HEK293T (cell line): ENCODE measurements at regions not wholly inside any gene's neighbourhood (a gene's known extent, or its start where the extent isn't known, plus 50 kb on each side); places are given as distances from the start of the nearest gene placed in this dataset.
A peak's percentile ranks its signal among the peaks of the same experiment; 100 is the strongest.

Experiments
- CTCF ChIA-PET: fragments of 350-600 bp; formaldehyde crosslinking; extraction: SDS; loops from one replicate; lab custom pipeline; 2021; ENCODE audit warnings: antibody characterized with exemption, inconsistent platforms; lab: Yijun Ruan, JAX
- POLR2A ChIA-PET: fragments of 350-600 bp; formaldehyde crosslinking; extraction: SDS; loops from one replicate; lab custom pipeline; 2020; ENCODE audit warnings: antibody characterized with exemption, inconsistent platforms; lab: Yijun Ruan, JAX
- DNase-seq: peaks from one replicate; pipeline ENCODE4 v3.0.0; 2012; ENCODE audit warnings: mixed read lengths; ENCODE audit errors: extremely low spot score
- ARNT ChIP-seq: fragments of 450-650 bp; IDR thresholded peaks from 2 replicates; pipeline ENCODE4 v1.6.1; 2017; ENCODE audit warnings: mild to moderate bottlenecking
- BHLHE40 ChIP-seq: fragments of 450-650 bp; IDR thresholded peaks from 2 replicates; pipeline ENCODE4 v1.6.1; 2016; ENCODE audit warnings: mild to moderate bottlenecking, moderate library complexity, borderline replicate concordance
- CTBP1 ChIP-seq: fragments of 450-650 bp; IDR thresholded peaks from 2 replicates; pipeline ENCODE4 v1.6.1; 2016; ENCODE audit warnings: borderline replicate concordance
- ELF4 ChIP-seq: fragments of 450-650 bp; IDR thresholded peaks from 2 replicates; pipeline ENCODE4 v1.6.1; 2017; ENCODE audit warnings: antibody characterized with exemption
- FOXA1 ChIP-seq: fragments of 450-650 bp; IDR thresholded peaks from 2 replicates; pipeline ENCODE4 v1.6.1; 2016; ENCODE audit warnings: mild to moderate bottlenecking
- FOXK2 ChIP-seq: fragments of 450-650 bp; IDR thresholded peaks from 2 replicates; pipeline ENCODE4 v1.6.1; 2016; ENCODE audit warnings: mild to moderate bottlenecking
- FOXM1 ChIP-seq: fragments of 450-650 bp; IDR thresholded peaks from 2 replicates; pipeline ENCODE4 v1.6.1; 2017; ENCODE audit warnings: mild to moderate bottlenecking, borderline replicate concordance
- HDGF ChIP-seq: fragments of 450-650 bp; IDR thresholded peaks from 2 replicates; pipeline ENCODE4 v1.6.1; 2017; ENCODE audit warnings: antibody characterized with exemption, borderline replicate concordance
- L3MBTL2 ChIP-seq: fragments of 450-650 bp; conservative IDR thresholded peaks from 2 replicates; pipeline ENCODE4 v1.6.1; 2016; ENCODE audit warnings: mild to moderate bottlenecking
- LEF1 ChIP-seq: fragments of 450-650 bp; IDR thresholded peaks from 2 replicates; pipeline ENCODE4 v1.6.1; 2017; ENCODE audit warnings: mild to moderate bottlenecking, borderline replicate concordance
- NFRKB ChIP-seq: fragments of 450-650 bp; IDR thresholded peaks from 2 replicates; pipeline ENCODE4 v1.6.1; 2016; ENCODE audit warnings: mild to moderate bottlenecking, moderate library complexity
- SP1 ChIP-seq: fragments of 450-650 bp; IDR thresholded peaks from 2 replicates; pipeline ENCODE4 v1.6.1; 2017
- SUZ12 ChIP-seq: fragments of 450-650 bp; IDR thresholded peaks from 2 replicates; pipeline ENCODE4 v1.6.1; 2016; ENCODE audit warnings: mild to moderate bottlenecking
- TARDBP ChIP-seq: fragments of 450-650 bp; IDR thresholded peaks from 2 replicates; pipeline ENCODE4 v1.6.1; 2016
- ZNF384 ChIP-seq: fragments of 450-650 bp; IDR thresholded peaks from 2 replicates; pipeline ENCODE4 v1.6.1; 2016
- TF ChIP-seq, protein P1 (sequence below): fragments of 450-650 bp; IDR thresholded peaks from 2 replicates; pipeline ENCODE4 v1.6.1; 2016

- ChIA-PET CTCF (no interaction called here), POLR2A (no interaction called here)
- TF ChIP-seq TARDBP (no peak), ARNT (no peak), FOXM1 (no peak), BHLHE40 (no peak), L3MBTL2 (no peak), NFRKB (no peak), CTBP1 (no peak), ZNF384 (no peak), SUZ12 (no peak), FOXK2 (no peak), ELF4 (no peak), SP1 (no peak), HDGF (no peak), FOXA1 (no peak), LEF1 (no peak)
- TF ChIP-seq, protein P1, sequence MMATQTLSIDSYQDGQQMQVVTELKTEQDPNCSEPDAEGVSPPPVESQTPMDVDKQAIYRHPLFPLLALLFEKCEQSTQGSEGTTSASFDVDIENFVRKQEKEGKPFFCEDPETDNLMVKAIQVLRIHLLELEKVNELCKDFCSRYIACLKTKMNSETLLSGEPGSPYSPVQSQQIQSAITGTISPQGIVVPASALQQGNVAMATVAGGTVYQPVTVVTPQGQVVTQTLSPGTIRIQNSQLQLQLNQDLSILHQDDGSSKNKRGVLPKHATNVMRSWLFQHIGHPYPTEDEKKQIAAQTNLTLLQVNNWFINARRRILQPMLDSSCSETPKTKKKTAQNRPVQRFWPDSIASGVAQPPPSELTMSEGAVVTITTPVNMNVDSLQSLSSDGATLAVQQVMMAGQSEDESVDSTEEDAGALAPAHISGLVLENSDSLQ = no peak
- DNase-seq = no peak
Observed at GRCh38 chr3:106821801-106822200, 555.4 kb upstream of the CCDC54 start.

GRCh38 chr3:106822204-106822603 lies 555.0 kb upstream of the CCDC54 start:
- TF ChIP-seq, protein P1 = no peak
- TF ChIP-seq L3MBTL2 (no peak), BHLHE40 (no peak), ARNT (no peak), FOXK2 (no peak), FOXM1 (no peak), LEF1 (no peak), NFRKB (no peak), SUZ12 (no peak), CTBP1 (no peak), ELF4 (no peak), TARDBP (no peak), FOXA1 (no peak), SP1 (no peak)
- DNase-seq = no peak
- ChIA-PET CTCF (no interaction called here), POLR2A (no interaction called here)

DNA sequence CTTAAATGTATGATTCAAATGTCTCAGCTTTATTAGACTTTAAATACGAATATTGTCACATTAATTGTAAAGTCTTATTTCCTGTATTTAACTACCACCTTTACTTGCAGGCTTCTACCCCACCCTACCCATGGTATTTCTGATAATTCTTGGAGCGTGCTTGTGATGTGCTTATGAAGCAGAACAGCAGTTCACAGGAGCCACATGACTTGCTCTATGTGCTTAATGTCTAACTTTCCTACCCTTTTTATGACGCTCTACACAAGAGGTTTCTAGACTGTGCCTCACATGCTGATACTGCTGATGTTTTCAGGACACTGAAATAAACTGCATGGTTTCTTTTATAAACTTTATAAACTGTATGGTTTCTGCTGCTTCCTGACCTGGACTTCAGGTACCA lies 553.5 kb upstream of the CCDC54 start:
- CTCF ChIA-PET = no interaction called here
- no peak for DNase-seq
- no peak for TF ChIP-seq FOXK2
- TF ChIP-seq LEF1 = no peak
- TF ChIP-seq CTBP1 = no peak
- POLR2A ChIA-PET = no interaction called here

DNA sequence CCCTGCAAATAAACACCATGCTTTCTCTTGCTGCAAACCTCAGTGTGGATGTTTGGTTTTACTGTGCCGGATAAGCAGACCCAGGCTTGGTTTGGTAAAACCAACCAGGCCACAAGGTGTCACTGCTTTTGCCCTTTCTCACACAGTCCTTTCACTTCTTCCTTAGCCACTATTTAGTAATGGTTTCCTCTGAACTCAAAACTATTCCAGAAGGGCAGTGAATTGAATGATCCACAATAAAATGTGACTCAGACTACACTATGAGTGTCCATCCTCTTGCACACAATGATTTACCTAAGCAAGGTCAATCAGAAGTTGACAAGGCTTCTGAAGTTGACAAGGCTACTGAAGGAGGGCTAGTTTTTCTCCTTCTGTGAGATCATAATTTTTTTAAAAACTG lies 552.4 kb upstream of the CCDC54 start:
- POLR2A ChIA-PET = no interaction called here
- peak; percentile 12 for DNase-seq
- CTCF ChIA-PET = no interaction called here
- no peak for TF ChIP-seq LEF1
- no peak for TF ChIP-seq SP1
- TF ChIP-seq FOXA1 = no peak
- no peak for TF ChIP-seq FOXK2
- TF ChIP-seq, protein P1 = no peak
- no peak for TF ChIP-seq TARDBP
- no peak for TF ChIP-seq BHLHE40

DNA sequence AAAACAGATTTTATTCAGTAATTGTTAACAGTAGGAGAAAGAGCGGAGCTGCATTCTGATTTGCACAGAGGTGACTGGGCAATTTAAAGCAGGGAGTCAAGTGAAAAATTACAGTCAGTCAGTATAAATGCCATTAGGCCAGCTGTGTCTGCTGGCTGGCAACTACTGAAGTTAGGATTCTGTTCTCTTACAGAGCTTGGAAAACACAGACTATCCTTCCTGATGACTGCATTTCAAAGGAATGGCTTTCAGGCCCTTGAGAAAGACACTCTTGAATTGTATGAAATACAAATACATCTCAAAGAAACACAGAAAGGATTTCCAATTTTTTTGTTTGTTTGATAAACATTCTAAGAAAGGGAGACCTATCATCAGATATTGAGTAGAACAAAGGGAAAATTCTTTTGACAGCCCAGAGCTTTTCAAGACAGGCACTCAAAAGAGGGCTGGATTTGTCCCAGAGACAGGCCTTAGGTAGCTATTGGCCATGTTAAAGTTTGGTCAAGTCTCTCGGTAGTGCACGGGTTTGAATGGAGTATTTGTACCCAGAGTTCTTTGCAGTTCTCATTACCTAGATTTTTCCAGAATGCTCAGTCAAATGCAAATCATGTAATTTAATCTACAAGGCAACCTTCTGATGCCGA lies 551.2 kb upstream of the CCDC54 start:
- ChIA-PET CTCF (interaction anchor here (0.7 kb wide), 1 partner anchor 143 kb away, joined by 3 read pairs; no protein-coding TSS in a partner anchor), POLR2A (no interaction called here)
- DNase-seq = no peak
- no peak for TF ChIP-seq FOXA1
- TF ChIP-seq, protein P1 = no peak
- TF ChIP-seq NFRKB = no peak
- no peak for TF ChIP-seq FOXM1
- no peak for TF ChIP-seq TARDBP
- TF ChIP-seq ZNF384 = no peak
- no peak for TF ChIP-seq HDGF
- TF ChIP-seq CTBP1 = no peak
- no peak for TF ChIP-seq FOXK2
- no peak for TF ChIP-seq L3MBTL2
- no peak for TF ChIP-seq SUZ12
- TF ChIP-seq ELF4 = no peak
- TF ChIP-seq BHLHE40 = no peak
- no peak for TF ChIP-seq ARNT
- no peak for TF ChIP-seq SP1
